Nephron progenitor cell (in vitro differentiated cells): ENCODE measurements at regions not wholly inside any gene's neighbourhood (a gene's known extent, or its start where the extent isn't known, plus 50 kb on each side); places are given as distances from the start of the nearest gene placed in this dataset.

Experiments
- DNase-seq: peaks from one replicate; pipeline ENCODE4 v3.0.0; 2021
- H3K27ac Mint-ChIP-seq: 2 replicates; pipeline ENCODE4 v1.8.0; 2021; ENCODE audit warnings: mild to moderate bottlenecking, moderate library complexity, mixed read lengths
- H3K27me3 Mint-ChIP-seq: 2 replicates; pipeline ENCODE4 v1.8.0; 2021; ENCODE audit warnings: mild to moderate bottlenecking, low read depth, mixed read lengths; ENCODE audit not compliant: poor library complexity
- H3K36me3 Mint-ChIP-seq: 2 replicates; pipeline ENCODE4 v1.8.0; 2021; ENCODE audit warnings: low read depth, mixed read lengths
- H3K4me1 Mint-ChIP-seq: 2 replicates; pipeline ENCODE4 v1.8.0; 2021; ENCODE audit warnings: mixed read lengths
- H3K4me3 Mint-ChIP-seq: 2 replicates; pipeline ENCODE4 v1.8.0; 2021; ENCODE audit warnings: mild to moderate bottlenecking, moderate library complexity, mixed read lengths
- H3K9me3 Mint-ChIP-seq: 2 replicates; pipeline ENCODE4 v1.8.0; 2021; ENCODE audit warnings: mild to moderate bottlenecking, moderate library complexity, mixed read lengths
- CTCF ChIP-seq: fragments of 200-600 bp; sonication (generic); IDR thresholded peaks from 2 replicates; pipeline ENCODE4 v1.5.0; 2021; ENCODE audit warnings: antibody characterized with exemption

- DNase-seq, result no peak
- Mint-ChIP-seq H3K4me3 (no peak overlapping the region), H3K9me3 (peaks cover 25% of the 10 kb centered on the region), H3K36me3 (no peaks in the 10 kb centered on the region), H3K27ac (no peak overlapping the region), H3K27me3 (peaks cover 4% of the 10 kb centered on the region), H3K4me1 (no peaks in the 10 kb centered on the region)
- no peak for TF ChIP-seq CTCF
Observed at GRCh38 chr2:56068746-56069145, 115.0 kb upstream of the CCDC85A start.

GRCh38 chr2:56077359-56077915, 106.4 kb upstream of the CCDC85A start:
- peaks cover 16% of the 10 kb centered on the region for H3K9me3 Mint-ChIP-seq
- DNase-seq, result peak; percentile 51
- H3K27ac Mint-ChIP-seq, result no peak overlapping the region
- no peak overlapping the region for H3K4me3 Mint-ChIP-seq
- H3K36me3 Mint-ChIP-seq, result no peaks in the 10 kb centered on the region
- peaks cover 10% of the 10 kb centered on the region for H3K27me3 Mint-ChIP-seq
- TF ChIP-seq CTCF, result peak; percentile 63
- no peaks in the 10 kb centered on the region for H3K4me1 Mint-ChIP-seq

GRCh38 chr2:56082665-56083064, 101.1 kb upstream of the CCDC85A start:
- DNase-seq, result no peak
- peaks cover 4% of the 10 kb centered on the region for H3K27me3 Mint-ChIP-seq
- no peak overlapping the region for H3K27ac Mint-ChIP-seq
- no peaks in the 10 kb centered on the region for H3K36me3 Mint-ChIP-seq
- no peak overlapping the region for H3K4me3 Mint-ChIP-seq
- peaks cover 34% of the 10 kb centered on the region for H3K4me1 Mint-ChIP-seq
- peaks cover 16% of the 10 kb centered on the region for H3K9me3 Mint-ChIP-seq
- no peak for TF ChIP-seq CTCF

GRCh38 chr2:56084111-56084901, 99.5 kb upstream of the CCDC85A start:
- Mint-ChIP-seq H3K27ac (no peak overlapping the region), H3K27me3 (no peaks in the 10 kb centered on the region), H3K36me3 (no peaks in the 10 kb centered on the region), H3K4me3 (no peak overlapping the region), H3K4me1 (peaks cover 37% of the 10 kb centered on the region), H3K9me3 (peaks cover 16% of the 10 kb centered on the region)
- TF ChIP-seq CTCF, result no peak
- no peak for DNase-seq

- H3K27ac Mint-ChIP-seq, result peak overlapping the region; percentile 66
- no peak for TF ChIP-seq CTCF
Observed at GRCh38 chr2:56086336-56086735, 97.5 kb upstream of the CCDC85A start.

GRCh38 chr2:56088411-56088810, 95.4 kb upstream of the CCDC85A start:
- H3K9me3 Mint-ChIP-seq, result no peaks in the 10 kb centered on the region
- no peak overlapping the region for H3K4me3 Mint-ChIP-seq
- H3K36me3 Mint-ChIP-seq, result no peaks in the 10 kb centered on the region
- peaks cover 32% of the 10 kb centered on the region for H3K4me1 Mint-ChIP-seq
- no peak for TF ChIP-seq CTCF
- DNase-seq, result no peak
- H3K27ac Mint-ChIP-seq, result no peak overlapping the region
- H3K27me3 Mint-ChIP-seq, result no peaks in the 10 kb centered on the region

More at GRCh38 chr2:56086336-56086735, 97.5 kb upstream of the CCDC85A start:
- no peak for DNase-seq
- Mint-ChIP-seq H3K9me3 (no peaks in the 10 kb centered on the region), H3K27me3 (no peaks in the 10 kb centered on the region), H3K4me3 (no peak overlapping the region), H3K36me3 (no peaks in the 10 kb centered on the region), H3K4me1 (peaks cover 37% of the 10 kb centered on the region)
